ENCODE measurements at regions not wholly inside any gene's neighbourhood (a gene's known extent, or its start where the extent isn't known, plus 50 kb on each side); places are given as distances from the start of the nearest gene placed in this dataset.

- H3K27ac ChIP-seq (ENCODE audit: low read length): no peak overlapping the region
- no CpG with 5 or more reads among the region's 6 CpGs for WGBS (ENCODE audit: insufficient coverage, insufficient read length)
- no peak for DNase-seq (ENCODE audit: low read depth, low spot score)
Measured at GRCh38 chr14:37939442-37940028, 268.2 kb upstream of the SSTR1 start.

GRCh38 chr14:37945959-37946358, 261.7 kb upstream of the SSTR1 start:
- H3K4me1 ChIP-seq (ENCODE audit: control insufficient read depth, insufficient read depth, low read length): no peaks in the 10 kb centered on the region
- no peak for DNase-seq (ENCODE audit: low read depth, low spot score)
- WGBS (ENCODE audit: insufficient coverage, insufficient read length): no CpG with 5 or more reads among the region's 3 CpGs
- no peaks in the 10 kb centered on the region for H3K27me3 ChIP-seq (ENCODE audit: control insufficient read depth, insufficient read depth, low read length)
- no peaks in the 10 kb centered on the region for H3K36me3 ChIP-seq (ENCODE audit: control insufficient read depth, insufficient read depth, low read length)
- peaks cover 1% of the 10 kb centered on the region; the same call in 1 of the 2 replicates for H3K9me3 ChIP-seq (ENCODE audit: control insufficient read depth, insufficient read depth, low read length)
- no peak overlapping the region for H3K4me3 ChIP-seq (ENCODE audit: low read length)
- no peak overlapping the region for H3K27ac ChIP-seq (ENCODE audit: low read length)

More at GRCh38 chr14:37939442-37940028, 268.2 kb upstream of the SSTR1 start:
- Histone ChIP-seq H3K36me3 (ENCODE audit: control insufficient read depth, insufficient read depth, low read length) (no peaks in the 10 kb centered on the region), H3K4me3 (ENCODE audit: low read length) (no peak overlapping the region), H3K27me3 (ENCODE audit: control insufficient read depth, insufficient read depth, low read length) (no peaks in the 10 kb centered on the region), H3K4me1 (ENCODE audit: control insufficient read depth, insufficient read depth, low read length) (no peaks in the 10 kb centered on the region), H3K9me3 (ENCODE audit: control insufficient read depth, insufficient read depth, low read length) (no peaks in the 10 kb centered on the region)

GRCh38 chr14:37946819-37947218, 260.9 kb upstream of the SSTR1 start:
- WGBS (ENCODE audit: insufficient coverage, insufficient read length): no CpG with 5 or more reads among the region's 1 CpG
- Histone ChIP-seq H3K4me3 (ENCODE audit: low read length) (no peak overlapping the region), H3K9me3 (ENCODE audit: control insufficient read depth, insufficient read depth, low read length) (peaks cover 1% of the 10 kb centered on the region; the same call in 1 of the 2 replicates)

GRCh38 chr14:37948266-37948665, 259.4 kb upstream of the SSTR1 start:
- Histone ChIP-seq H3K36me3 (ENCODE audit: control insufficient read depth, insufficient read depth, low read length) (no peaks in the 10 kb centered on the region), H3K4me3 (ENCODE audit: low read length) (no peak overlapping the region), H3K4me1 (ENCODE audit: control insufficient read depth, insufficient read depth, low read length) (no peaks in the 10 kb centered on the region), H3K27ac (ENCODE audit: low read length) (no peak overlapping the region), H3K9me3 (ENCODE audit: control insufficient read depth, insufficient read depth, low read length) (peaks cover 1% of the 10 kb centered on the region; the same call in 1 of the 2 replicates), H3K27me3 (ENCODE audit: control insufficient read depth, insufficient read depth, low read length) (no peaks in the 10 kb centered on the region)
- WGBS (ENCODE audit: insufficient coverage, insufficient read length): no CpG with 5 or more reads among the region's 4 CpGs
- no peak for DNase-seq (ENCODE audit: low read depth, low spot score)

More at GRCh38 chr14:37946819-37947218, 260.9 kb upstream of the SSTR1 start:
- Histone ChIP-seq H3K36me3 (ENCODE audit: control insufficient read depth, insufficient read depth, low read length) (no peaks in the 10 kb centered on the region), H3K27me3 (ENCODE audit: control insufficient read depth, insufficient read depth, low read length) (no peaks in the 10 kb centered on the region), H3K27ac (ENCODE audit: low read length) (no peak overlapping the region), H3K4me1 (ENCODE audit: control insufficient read depth, insufficient read depth, low read length) (no peaks in the 10 kb centered on the region)
- DNase-seq (ENCODE audit: low read depth, low spot score): no peak

GRCh38 chr14:37968664-37969240, 239.0 kb upstream of the SSTR1 start:
- Histone ChIP-seq H3K4me3 (ENCODE audit: low read length) (no peak overlapping the region), H3K27me3 (ENCODE audit: control insufficient read depth, insufficient read depth, low read length) (no peaks in the 10 kb centered on the region), H3K9me3 (ENCODE audit: control insufficient read depth, insufficient read depth, low read length) (no peaks in the 10 kb centered on the region), H3K36me3 (ENCODE audit: control insufficient read depth, insufficient read depth, low read length) (no peaks in the 10 kb centered on the region), H3K4me1 (ENCODE audit: control insufficient read depth, insufficient read depth, low read length) (no peaks in the 10 kb centered on the region), H3K27ac (ENCODE audit: low read length) (no peak overlapping the region)
- no CpG with 5 or more reads among the region's 3 CpGs for WGBS (ENCODE audit: insufficient coverage, insufficient read length)
- no peak for DNase-seq (ENCODE audit: low read depth, low spot score)

GRCh38 chr14:37969511-37969979, 238.2 kb upstream of the SSTR1 start:
- Histone ChIP-seq H3K36me3 (ENCODE audit: control insufficient read depth, insufficient read depth, low read length) (no peaks in the 10 kb centered on the region), H3K9me3 (ENCODE audit: control insufficient read depth, insufficient read depth, low read length) (no peaks in the 10 kb centered on the region), H3K4me3 (ENCODE audit: low read length) (no peak overlapping the region), H3K27ac (ENCODE audit: low read length) (no peak overlapping the region), H3K27me3 (ENCODE audit: control insufficient read depth, insufficient read depth, low read length) (no peaks in the 10 kb centered on the region), H3K4me1 (ENCODE audit: control insufficient read depth, insufficient read depth, low read length) (no peaks in the 10 kb centered on the region)
- no CpG with 5 or more reads among the region's 2 CpGs for WGBS (ENCODE audit: insufficient coverage, insufficient read length)
- DNase-seq (ENCODE audit: low read depth, low spot score): no peak

- H3K36me3 ChIP-seq (ENCODE audit: control insufficient read depth, insufficient read depth, low read length): no peaks in the 10 kb centered on the region
- DNase-seq (ENCODE audit: low read depth, low spot score): no peak
Measured at GRCh38 chr14:37970696-37971095, 237.0 kb upstream of the SSTR1 start.

GRCh38 chr14:37972941-37973887, 234.5 kb upstream of the SSTR1 start:
- Histone ChIP-seq H3K27ac (ENCODE audit: low read length) (no peak overlapping the region), H3K36me3 (ENCODE audit: control insufficient read depth, insufficient read depth, low read length) (no peaks in the 10 kb centered on the region), H3K4me1 (ENCODE audit: control insufficient read depth, insufficient read depth, low read length) (no peaks in the 10 kb centered on the region), H3K4me3 (ENCODE audit: low read length) (no peak overlapping the region), H3K9me3 (ENCODE audit: control insufficient read depth, insufficient read depth, low read length) (no peaks in the 10 kb centered on the region), H3K27me3 (ENCODE audit: control insufficient read depth, insufficient read depth, low read length) (no peaks in the 10 kb centered on the region)
- no peak for DNase-seq (ENCODE audit: low read depth, low spot score)
- no CpG with 5 or more reads among the region's 7 CpGs for WGBS (ENCODE audit: insufficient coverage, insufficient read length)

More at GRCh38 chr14:37970696-37971095, 237.0 kb upstream of the SSTR1 start:
- Histone ChIP-seq H3K4me1 (ENCODE audit: control insufficient read depth, insufficient read depth, low read length) (no peaks in the 10 kb centered on the region), H3K27me3 (ENCODE audit: control insufficient read depth, insufficient read depth, low read length) (no peaks in the 10 kb centered on the region), H3K4me3 (ENCODE audit: low read length) (no peak overlapping the region), H3K27ac (ENCODE audit: low read length) (no peak overlapping the region), H3K9me3 (ENCODE audit: control insufficient read depth, insufficient read depth, low read length) (no peaks in the 10 kb centered on the region)
- no CpG with 5 or more reads among the region's 4 CpGs for WGBS (ENCODE audit: insufficient coverage, insufficient read length)

- Histone ChIP-seq H3K4me3 (ENCODE audit: low read length) (no peak overlapping the region), H3K27me3 (ENCODE audit: control insufficient read depth, insufficient read depth, low read length) (no peaks in the 10 kb centered on the region), H3K36me3 (ENCODE audit: control insufficient read depth, insufficient read depth, low read length) (no peaks in the 10 kb centered on the region), H3K4me1 (ENCODE audit: control insufficient read depth, insufficient read depth, low read length) (no peaks in the 10 kb centered on the region), H3K27ac (ENCODE audit: low read length) (no peak overlapping the region), H3K9me3 (ENCODE audit: control insufficient read depth, insufficient read depth, low read length) (no peaks in the 10 kb centered on the region)
- WGBS (ENCODE audit: insufficient coverage, insufficient read length): no CpG with 5 or more reads among the region's 1 CpG
- DNase-seq (ENCODE audit: low read depth, low spot score): no peak
Measured at GRCh38 chr14:37974421-37974820, 233.3 kb upstream of the SSTR1 start.

- no peak for DNase-seq (ENCODE audit: low read depth, low spot score)
Measured at GRCh38 chr14:37977481-37977880, 230.2 kb upstream of the SSTR1 start.

More at GRCh38 chr14:37977481-37977880, 230.2 kb upstream of the SSTR1 start:
- Histone ChIP-seq H3K27ac (ENCODE audit: low read length) (no peak overlapping the region), H3K4me3 (ENCODE audit: low read length) (no peak overlapping the region), H3K36me3 (ENCODE audit: control insufficient read depth, insufficient read depth, low read length) (no peaks in the 10 kb centered on the region), H3K27me3 (ENCODE audit: control insufficient read depth, insufficient read depth, low read length) (no peaks in the 10 kb centered on the region), H3K9me3 (ENCODE audit: control insufficient read depth, insufficient read depth, low read length) (peaks cover 2% of the 10 kb centered on the region; the same call in 1 of the 2 replicates), H3K4me1 (ENCODE audit: control insufficient read depth, insufficient read depth, low read length) (no peaks in the 10 kb centered on the region)
